Prostate gland (tissue), 2 donors: ENCODE measurements at regions not wholly inside any gene's neighbourhood (a gene's known extent, or its start where the extent isn't known, plus 50 kb on each side); places are given as distances from the start of the nearest gene placed in this dataset.
A peak's percentile ranks its signal among the peaks of the same experiment; 100 is the strongest.

ENCODE experiments used
- DNase-seq: peaks from one replicate; pipeline ENCODE4 v3.0.0-alpha.2; 2019; ENCODE audit warnings: low spot score
- H3K27ac ChIP-seq, 2 donors: fragments of 200-600 bp; sonication (generic); 2 replicates each; pipeline ENCODE4 v1.5.1; 2017 to 2019
- H3K27me3 ChIP-seq: fragments of 200-600 bp; sonication (generic); replicated peaks from 2 replicates; pipeline ENCODE4 v1.5.1; 2019; ENCODE audit not compliant: insufficient read depth
- H3K36me3 ChIP-seq, 2 donors: fragments of 200-600 bp; sonication (generic); 1 replicate in 1 of 2; 2 replicates in 1 of 2; pipeline versions ENCODE4 v1.5.1 to v1.8.1; 2017 to 2019
- H3K4me1 ChIP-seq: fragments of 200-600 bp; sonication (generic); replicated peaks from 2 replicates; pipeline ENCODE4 v1.5.1; 2019
- H3K4me3 ChIP-seq, 2 donors: fragments of 200-600 bp; sonication (generic); 2 replicates each; pipeline ENCODE4 v1.5.1; 2017 to 2019
- H3K9me3 ChIP-seq: fragments of 200-600 bp; sonication (generic); 2 replicates; pipeline ENCODE4 v1.5.1; 2017
- CTCF ChIP-seq, 4 experiments: fragments of 200-600 bp in 2 of 4; fragments of 450-650 bp in 2 of 4; sonication (generic) in 2 of 4; IDR thresholded peaks; 1 replicate in 3 of 4; 2 replicates in 1 of 4; pipeline ENCODE4 v1.5.1; 2016 to 2019; ENCODE audit warnings: antibody characterized with exemption in 4 of 4, mild to moderate bottlenecking in 2 of 4, moderate library complexity in 2 of 4
- POLR2A ChIP-seq: fragments of 450-650 bp; IDR thresholded peaks from one replicate; pipeline ENCODE4 v1.6.1; 2016; ENCODE audit warnings: antibody characterized with exemption, mild to moderate bottlenecking
- POLR2AphosphoS5 ChIP-seq: sonication (generic); formaldehyde crosslinking; IDR thresholded peaks from one replicate; pipeline ENCODE4 v1.6.1; 2017; ENCODE audit warnings: antibody characterized with exemption
- WGBS: methylation state at CpG from one replicate; pipeline ENCODE4 v1.1.5; 2018; 5-methylcytosine and 5-hydroxymethylcytosine counted together
- intact Hi-C: fragments of 100-400 bp; cut with DNase I; formaldehyde crosslinking; loops from one replicate; pipeline ENCODE4 v1.14.2; 2022

- peaks cover 0 to 4% of the 10 kb centered on the region in 2 donors for H3K36me3 ChIP-seq
- intact Hi-C loops, result no loop called here
- no peaks in the 10 kb centered on the region for H3K9me3 ChIP-seq
- H3K27ac ChIP-seq, result no peak overlapping the region
- TF ChIP-seq POLR2AphosphoS5 (no peak), CTCF (IDR thresholded peaks at IDR 0.05) (no peak), POLR2A (no peak)
- 90% methylated on average over 6 of the region's 6 CpGs for WGBS
- H3K27me3 ChIP-seq, result no peaks in the 10 kb centered on the region
- DNase-seq, result no peak
- no peaks in the 10 kb centered on the region for H3K4me1 ChIP-seq
- no peak overlapping the region for H3K4me3 ChIP-seq
These were observed 286.1 kb upstream of the TPM1 start for GRCh38 chr15:62756326-62756994.

DNA sequence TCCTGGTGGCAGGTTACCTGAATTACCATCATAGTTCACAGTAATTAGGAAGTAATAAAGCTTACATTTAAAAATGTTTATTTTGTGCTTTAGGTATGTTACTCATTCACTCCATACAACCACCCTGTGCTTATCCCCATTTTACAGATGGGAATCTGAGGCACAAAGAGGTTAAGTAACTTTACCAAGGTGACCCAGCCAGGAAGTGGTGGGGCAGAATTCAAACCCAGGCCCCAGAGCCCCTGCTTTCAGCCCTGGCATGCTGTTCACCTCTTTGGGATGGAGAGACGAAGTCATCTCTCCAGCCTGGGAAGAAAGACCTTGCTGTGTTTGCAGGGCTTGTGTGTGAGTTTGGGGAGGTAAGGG is 285.6 kb upstream of the TPM1 start:
- no peak overlapping the region for H3K4me3 ChIP-seq
- DNase-seq, result no peak
- peaks cover 0 to 4% of the 10 kb centered on the region in 2 donors for H3K36me3 ChIP-seq
- no peak overlapping the region for H3K27ac ChIP-seq
- no peak for TF ChIP-seq POLR2A
- no peaks in the 10 kb centered on the region for H3K9me3 ChIP-seq
- WGBS, result 94% methylated on average over 1 of the region's 1 CpG
- intact Hi-C loops, result no loop called here
- no peaks in the 10 kb centered on the region for H3K27me3 ChIP-seq
- no peaks in the 10 kb centered on the region for H3K4me1 ChIP-seq

DNA sequence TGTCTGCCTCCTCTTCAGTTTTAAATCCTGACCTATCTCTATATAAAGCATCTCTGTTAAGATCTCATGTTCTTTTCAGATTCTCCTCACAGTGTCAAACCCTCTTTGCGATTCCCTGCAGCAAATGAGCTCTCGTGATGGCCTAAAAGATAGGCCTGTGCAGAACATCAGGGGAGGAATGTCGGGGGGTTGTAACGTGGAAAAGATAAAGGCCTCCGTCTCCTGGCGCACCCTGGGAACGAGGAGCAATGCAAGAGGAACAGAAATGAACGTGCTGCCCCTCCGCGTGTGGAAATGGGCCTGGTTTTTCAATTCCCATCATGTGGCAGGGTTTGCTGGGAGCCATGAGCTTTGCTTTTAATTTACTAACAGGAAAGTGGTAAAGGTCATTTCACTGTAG is 285.0 kb upstream of the TPM1 start:
- Histone ChIP-seq H3K4me1 (no peaks in the 10 kb centered on the region), H3K27ac (no peak overlapping the region), H3K36me3 (peaks cover 0 to 4% of the 10 kb centered on the region in 2 donors), H3K9me3 (no peaks in the 10 kb centered on the region), H3K4me3 (no peak overlapping the region), H3K27me3 (no peaks in the 10 kb centered on the region)
- no peak for DNase-seq
- TF ChIP-seq POLR2AphosphoS5 (no peak), POLR2A (no peak), CTCF (IDR thresholded peaks at IDR 0.05) (no peak)
- intact Hi-C loops, result no loop called here
- WGBS, result 76% methylated on average over 10 of the region's 10 CpGs

- Histone ChIP-seq H3K27me3 (no peaks in the 10 kb centered on the region), H3K9me3 (no peaks in the 10 kb centered on the region), H3K4me1 (no peaks in the 10 kb centered on the region), H3K36me3 (peaks cover 0 to 4% of the 10 kb centered on the region in 2 donors), H3K4me3 (no peak overlapping the region), H3K27ac (peak overlapping the region in 1 of 2 donors; percentile 18)
- WGBS, result 38% methylated on average over 11 of the region's 11 CpGs
- TF ChIP-seq POLR2A, result no peak
- TF ChIP-seq POLR2AphosphoS5, result no peak
- TF ChIP-seq CTCF (IDR thresholded peaks at IDR 0.05), result no peak
- no peak for DNase-seq
- intact Hi-C loops, result no loop called here
These were observed 284.2 kb upstream of the TPM1 start for GRCh38 chr15:62758126-62758951.

GRCh38 chr15:62758952-62759349 is 283.6 kb upstream of the TPM1 start:
- Histone ChIP-seq H3K27ac (no peak overlapping the region), H3K27me3 (no peaks in the 10 kb centered on the region), H3K4me3 (no peak overlapping the region), H3K4me1 (no peaks in the 10 kb centered on the region), H3K9me3 (no peaks in the 10 kb centered on the region), H3K36me3 (peaks cover 0 to 4% of the 10 kb centered on the region in 2 donors)
- DNase-seq, result no peak
- intact Hi-C loops, result no loop called here
- no peak for TF ChIP-seq POLR2AphosphoS5
- no peak for TF ChIP-seq CTCF (IDR thresholded peaks at IDR 0.05)
- no peak for TF ChIP-seq POLR2A
- WGBS, result 81% methylated on average over 4 of the region's 4 CpGs
